SW 1271 (cell line): ENCODE measurements at regions not wholly inside any gene's neighbourhood (a gene's known extent, or its start where the extent isn't known, plus 50 kb on each side); places are given as distances from the start of the nearest gene placed in this dataset.

Experiments
- DNase-seq, 2 experiments: peaks; one replicate each; lab custom pipeline; 2025; lab: John Stamatoyannopoulos, UW

DNA sequence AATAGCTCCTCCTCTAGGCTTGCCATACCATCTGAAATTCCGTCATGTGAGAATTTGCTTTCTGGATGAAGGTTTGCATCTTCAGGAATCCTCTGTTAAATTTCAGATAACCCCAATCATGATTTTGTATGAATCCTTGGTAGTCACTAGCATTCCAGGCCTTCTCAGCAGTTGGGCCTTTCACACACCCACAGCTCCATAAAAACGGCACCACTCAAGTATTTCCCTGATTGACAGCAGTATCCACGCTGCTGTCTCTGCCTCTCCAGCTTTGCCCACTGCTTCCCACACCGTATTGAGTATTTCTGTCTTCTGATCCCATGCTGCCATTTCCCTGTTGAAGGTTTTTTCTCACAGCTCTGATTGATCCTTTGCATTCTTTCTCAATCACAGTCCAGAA, 208.7 kb upstream of the NCAM1 start:
- no peak for DNase-seq

DNA sequence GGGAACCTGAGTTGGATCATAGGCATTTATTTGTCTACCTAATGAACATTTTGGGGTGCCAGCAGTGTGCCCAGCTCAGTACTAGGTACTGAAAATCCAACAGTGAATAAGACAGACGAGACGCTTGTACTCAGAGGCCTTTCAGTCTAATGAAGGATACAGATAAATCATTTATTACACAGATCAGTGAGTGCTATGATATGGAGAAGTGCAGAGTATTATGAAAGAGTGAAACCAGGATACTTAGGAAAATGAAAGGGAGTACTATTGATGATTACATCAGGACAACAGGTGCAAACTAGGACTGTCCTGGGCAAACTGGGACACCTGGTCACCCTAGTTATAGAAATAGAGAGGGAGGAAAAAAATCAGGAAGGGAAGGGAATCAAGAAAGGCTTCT, 207.5 kb upstream of the NCAM1 start:
- no peak for DNase-seq

DNA sequence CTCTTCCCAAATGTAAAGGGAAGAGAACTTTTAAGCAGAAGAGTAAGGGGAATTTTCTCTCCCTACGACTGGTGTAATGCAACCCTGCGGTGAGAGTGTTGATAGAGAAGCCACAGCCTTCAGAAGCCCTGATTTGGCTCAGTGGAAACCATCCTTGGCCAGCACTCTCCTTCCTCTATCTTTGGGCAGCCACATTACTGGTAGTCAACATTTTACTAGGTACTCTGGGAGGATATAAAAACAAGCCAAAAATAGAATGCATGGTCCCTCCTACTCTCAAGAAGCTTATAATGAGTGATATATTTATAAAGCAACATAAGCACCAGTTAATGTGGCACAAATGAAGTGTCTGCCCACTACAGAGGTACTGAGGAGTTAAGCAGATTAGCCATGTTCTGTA, 201.8 kb upstream of the NCAM1 start:
- no peak for DNase-seq

GRCh38 chr11:112760396-112761059, 200.7 kb upstream of the NCAM1 start:
- DNase-seq = no peak

DNA sequence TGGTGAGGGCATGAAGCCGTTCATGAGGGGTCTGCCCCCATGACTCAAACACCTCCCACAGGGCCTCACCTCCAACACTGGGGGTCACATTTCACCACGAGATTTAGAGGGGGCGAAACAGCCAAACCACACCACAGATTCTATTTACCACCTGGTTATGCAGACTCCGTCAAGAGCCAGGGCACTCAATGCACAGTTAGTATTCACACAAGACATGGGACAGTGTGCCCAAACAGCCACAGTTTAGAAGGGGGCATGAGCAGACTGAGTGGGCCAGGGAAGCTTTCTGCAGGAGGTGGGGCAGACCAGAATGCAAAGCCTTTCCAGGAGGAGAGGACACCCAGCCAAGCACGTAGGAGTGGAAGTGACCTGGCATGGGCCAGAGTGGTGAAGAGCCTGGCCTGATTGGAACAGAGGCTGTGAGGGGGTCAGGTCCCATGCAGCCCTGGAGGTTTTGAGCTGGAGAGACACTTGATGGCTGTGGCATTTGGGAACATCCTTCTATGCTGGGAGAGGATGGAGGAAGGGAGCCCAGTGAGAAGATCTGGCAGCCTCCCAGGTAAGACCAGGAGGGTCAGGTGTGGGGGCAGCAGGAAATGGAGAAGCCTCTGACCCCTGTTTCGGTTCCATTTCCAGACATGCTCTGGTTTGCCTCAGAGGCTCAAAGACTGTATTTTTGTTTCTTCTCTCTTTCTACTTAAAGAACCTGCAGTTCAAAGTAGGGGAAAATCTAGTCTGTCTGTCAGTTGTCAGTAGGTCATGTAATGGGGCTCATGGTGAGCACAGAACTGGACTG, 199.1 kb upstream of the NCAM1 start:
- no peak for DNase-seq

DNA sequence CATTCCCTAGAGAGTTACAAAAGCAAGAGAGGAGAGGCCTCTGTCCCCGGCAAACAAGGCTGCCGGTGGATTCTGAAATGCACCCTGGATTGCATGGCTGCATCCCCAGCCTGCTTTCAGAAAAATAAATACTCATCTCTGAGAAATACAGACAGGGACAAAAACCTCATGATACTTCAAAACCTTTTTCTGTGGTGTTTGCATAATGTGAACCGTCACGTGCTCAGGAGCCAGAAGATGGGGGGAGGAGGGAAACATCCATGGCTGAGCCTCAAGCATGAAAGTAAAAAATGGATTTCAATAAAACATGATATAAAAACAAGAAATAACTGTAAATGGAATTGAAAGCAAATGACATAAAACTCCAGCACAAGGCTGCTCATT, 198.5 kb upstream of the NCAM1 start:
- no peak for DNase-seq

DNA sequence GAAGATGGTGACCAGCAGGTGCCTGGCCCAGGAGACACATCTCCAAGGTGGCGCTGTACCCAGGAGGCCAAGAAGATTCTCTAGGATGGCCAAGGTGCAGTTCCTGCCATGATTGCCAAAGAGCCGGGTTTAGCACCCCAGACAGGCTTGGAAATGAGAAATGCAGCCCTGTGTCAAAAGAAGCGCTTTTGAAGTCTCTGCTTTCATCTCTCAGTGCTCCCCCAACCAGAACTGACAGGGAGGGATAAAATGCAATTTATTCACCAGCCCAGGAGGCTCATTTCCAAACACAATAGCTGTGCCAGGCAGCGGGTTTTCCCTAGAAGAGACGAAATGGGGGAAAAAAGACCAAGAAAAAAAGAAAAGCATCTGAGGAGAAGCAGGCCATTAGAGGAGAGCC, 195.9 kb upstream of the NCAM1 start:
- no peak for DNase-seq

- DNase-seq = no peak
Measured at GRCh38 chr11:112769170-112769569, 192.1 kb upstream of the NCAM1 start.

- DNase-seq = no peak
Measured at GRCh38 chr11:112769584-112769983, 191.6 kb upstream of the NCAM1 start.

DNA sequence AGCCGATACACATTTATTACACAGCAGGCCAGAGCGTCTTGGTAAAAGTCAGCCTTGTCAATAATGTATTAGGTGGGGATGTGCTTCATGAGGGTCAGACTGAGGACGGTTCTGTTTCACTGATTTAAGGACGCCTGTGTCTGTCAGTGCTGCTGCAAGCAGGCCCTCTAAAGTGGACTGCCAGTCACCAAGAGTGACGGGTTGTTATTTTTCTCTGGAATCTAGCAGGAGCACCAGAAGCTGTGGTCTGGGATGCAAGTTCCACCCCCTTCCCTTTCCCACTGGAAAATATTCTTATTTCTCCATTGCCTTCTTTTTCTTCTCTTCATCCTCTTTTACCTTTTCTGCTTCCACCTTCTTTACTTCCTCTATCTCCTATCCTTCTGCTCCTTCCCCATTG, 191.2 kb upstream of the NCAM1 start:
- no peak for DNase-seq

- DNase-seq = no peak
Measured at GRCh38 chr11:112770487-112770886, 190.7 kb upstream of the NCAM1 start.

- DNase-seq = no peak
Measured at GRCh38 chr11:112771851-112772250, 189.4 kb upstream of the NCAM1 start.

- DNase-seq = no peak
Measured at GRCh38 chr11:112773264-112773663, 188.0 kb upstream of the NCAM1 start.

DNA sequence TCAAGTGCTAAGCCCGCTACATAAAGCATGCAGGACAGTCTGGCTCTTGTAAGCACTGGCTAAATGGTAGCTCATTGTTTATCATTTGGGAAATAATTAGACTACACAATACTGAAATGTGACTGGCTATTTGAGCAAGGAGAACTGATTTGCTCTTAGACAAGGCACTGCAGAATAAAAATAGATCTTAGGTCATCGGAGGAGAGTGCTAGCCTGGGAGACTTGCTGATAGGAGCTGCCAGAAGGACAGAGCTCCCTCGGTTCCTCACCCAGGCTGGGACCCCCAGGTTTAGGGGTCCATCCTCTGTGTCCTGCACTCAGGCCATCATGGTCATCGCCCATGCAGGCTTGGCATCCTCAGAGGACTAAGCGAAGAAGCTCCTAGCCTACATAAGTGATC, 184.4 kb upstream of the NCAM1 start:
- DNase-seq = no peak

DNA sequence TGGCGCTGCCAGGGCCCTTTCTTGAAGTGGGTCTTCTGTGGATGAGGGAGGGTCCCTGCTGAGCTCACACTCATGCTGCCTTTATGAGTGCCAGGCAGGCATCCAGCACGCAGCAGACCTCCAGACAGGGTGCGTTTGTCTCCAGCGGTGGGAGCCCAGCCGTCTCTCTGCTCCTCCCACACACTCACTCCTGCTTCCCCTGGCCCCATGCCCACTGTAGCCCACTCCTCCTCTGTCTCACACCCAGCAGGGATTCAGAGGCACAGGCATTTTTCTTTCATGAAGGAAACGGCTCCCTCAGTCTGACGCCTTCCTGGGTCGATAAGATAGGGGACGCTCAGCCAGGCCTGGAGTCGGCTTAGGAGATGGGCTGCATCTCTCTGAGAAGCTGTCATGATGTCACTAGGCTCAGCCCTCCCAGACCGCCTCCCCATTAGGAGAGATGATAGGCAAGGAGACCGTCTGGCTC, 183.9 kb upstream of the NCAM1 start:
- no peak for DNase-seq

GRCh38 chr11:112778091-112778876, 182.9 kb upstream of the NCAM1 start:
- DNase-seq = no peak

GRCh38 chr11:112778877-112779266, 182.3 kb upstream of the NCAM1 start:
- DNase-seq = no peak

GRCh38 chr11:112780351-112781087, 180.7 kb upstream of the NCAM1 start:
- no peak for DNase-seq

- no peak for DNase-seq
Measured at GRCh38 chr11:112783945-112784322, 177.3 kb upstream of the NCAM1 start.

GRCh38 chr11:112784323-112785073, 176.7 kb upstream of the NCAM1 start:
- DNase-seq = no peak

GRCh38 chr11:112785149-112785548, 176.1 kb upstream of the NCAM1 start:
- DNase-seq = no peak
